Vagina (tissue), 2 donors: ENCODE measurements at regions not wholly inside any gene's neighbourhood (a gene's known extent, or its start where the extent isn't known, plus 50 kb on each side); places are given as distances from the start of the nearest gene placed in this dataset.

ENCODE experiments used
- DNase-seq, 2 donors: peaks; one replicate each; pipeline ENCODE4 v3.0.0-alpha.2; 2017; ENCODE audit errors: extremely low spot score in 2 of 2
- H3K27ac ChIP-seq: fragments of 200-600 bp; sonication (generic); one replicate; pipeline ENCODE4 v1.5.1; 2019
- H3K27me3 ChIP-seq: fragments of 200-600 bp; sonication (generic); one replicate; pipeline ENCODE4 v1.5.1; 2019
- H3K36me3 ChIP-seq, 2 donors: fragments of 200-600 bp; sonication (generic); one replicate each; pipeline ENCODE4 v1.5.1; 2017 to 2019
- H3K4me1 ChIP-seq: fragments of 200-600 bp; sonication (generic); one replicate; pipeline ENCODE4 v1.5.1; 2019
- H3K4me3 ChIP-seq, 2 donors: fragments of 200-600 bp; sonication (generic); 1 replicate in 1 of 2; 2 replicates in 1 of 2; pipeline ENCODE4 v1.5.1; 2016 to 2019
- H3K9me3 ChIP-seq: fragments of 200-600 bp; sonication (generic); one replicate; pipeline ENCODE4 v1.5.1; 2019
- POLR2A ChIP-seq, 2 donors: fragments of 450-650 bp; IDR thresholded peaks; one replicate each; pipeline ENCODE4 v1.6.1; 2017; ENCODE audit warnings: antibody characterized with exemption in 2 of 2, mild to moderate bottlenecking in 2 of 2, moderate library complexity in 2 of 2
- POLR2AphosphoS5 ChIP-seq, 2 donors: sonication (generic); formaldehyde crosslinking; IDR thresholded peaks; one replicate each; pipeline ENCODE4 v1.9.0; 2017; ENCODE audit warnings: antibody characterized with exemption in 2 of 2, mild to moderate bottlenecking in 2 of 2, low read depth in 1 of 2; ENCODE audit not compliant: insufficient read depth in 1 of 2
- intact Hi-C: fragments of 100-400 bp; cut with DNase I; formaldehyde crosslinking; loops from one replicate; pipeline ENCODE4 v1.15.1; 2023
- TF ChIP-seq, protein P1 (sequence below), 3 experiments: fragments of 450-650 bp in 2 of 3; fragments of 200-600 bp in 1 of 3; sonication (generic) in 1 of 3; IDR thresholded peaks; one replicate each; pipeline ENCODE4 v1.5.1; 2017 to 2019; ENCODE audit warnings: antibody characterized with exemption in 3 of 3, mild to moderate bottlenecking in 2 of 3, moderate library complexity in 2 of 3

DNA sequence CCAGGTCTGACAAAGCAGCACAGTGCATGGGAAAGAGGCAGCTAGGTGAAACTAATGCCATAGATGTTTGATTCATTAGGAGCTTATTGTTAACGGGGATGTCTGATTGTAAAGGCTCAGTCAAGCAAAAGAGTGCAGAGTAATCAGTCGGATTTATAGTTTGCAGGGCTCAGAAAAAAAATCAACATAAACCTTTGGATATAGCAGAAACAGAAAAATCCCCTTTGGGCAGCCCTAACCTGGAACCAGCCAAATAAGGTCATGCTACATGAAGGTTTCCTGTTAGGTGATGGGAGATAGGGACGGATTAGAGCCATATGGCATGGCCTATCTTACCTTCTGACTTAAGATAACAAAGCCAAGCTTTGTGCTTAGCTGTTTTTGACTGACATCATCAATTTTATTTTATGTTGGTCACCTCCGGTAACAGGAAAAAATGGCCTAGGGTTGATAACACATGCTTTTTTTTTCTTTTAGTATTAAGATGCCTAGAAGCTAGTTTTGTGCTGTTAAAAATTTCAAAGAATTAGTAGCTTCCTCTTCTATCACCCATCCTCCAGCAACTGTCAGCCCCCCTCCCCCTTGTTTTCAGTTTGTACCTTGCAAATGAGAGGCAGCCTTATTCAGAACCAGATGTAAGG, 60.7 kb upstream of the ZEB2 start:
- no peaks in the 10 kb centered on the region for H3K9me3 ChIP-seq
- intact Hi-C loops, result no loop called here
- no peaks in the 10 kb centered on the region for H3K27me3 ChIP-seq
- H3K27ac ChIP-seq, result no peak overlapping the region
- no peak for TF ChIP-seq POLR2AphosphoS5 (IDR thresholded peaks at IDR 0.05; ENCODE audit: insufficient read depth in 1 of 2, low read depth in 1 of 2)
- no peak for TF ChIP-seq POLR2A (IDR thresholded peaks at IDR 0.05)
- TF ChIP-seq, protein P1, sequence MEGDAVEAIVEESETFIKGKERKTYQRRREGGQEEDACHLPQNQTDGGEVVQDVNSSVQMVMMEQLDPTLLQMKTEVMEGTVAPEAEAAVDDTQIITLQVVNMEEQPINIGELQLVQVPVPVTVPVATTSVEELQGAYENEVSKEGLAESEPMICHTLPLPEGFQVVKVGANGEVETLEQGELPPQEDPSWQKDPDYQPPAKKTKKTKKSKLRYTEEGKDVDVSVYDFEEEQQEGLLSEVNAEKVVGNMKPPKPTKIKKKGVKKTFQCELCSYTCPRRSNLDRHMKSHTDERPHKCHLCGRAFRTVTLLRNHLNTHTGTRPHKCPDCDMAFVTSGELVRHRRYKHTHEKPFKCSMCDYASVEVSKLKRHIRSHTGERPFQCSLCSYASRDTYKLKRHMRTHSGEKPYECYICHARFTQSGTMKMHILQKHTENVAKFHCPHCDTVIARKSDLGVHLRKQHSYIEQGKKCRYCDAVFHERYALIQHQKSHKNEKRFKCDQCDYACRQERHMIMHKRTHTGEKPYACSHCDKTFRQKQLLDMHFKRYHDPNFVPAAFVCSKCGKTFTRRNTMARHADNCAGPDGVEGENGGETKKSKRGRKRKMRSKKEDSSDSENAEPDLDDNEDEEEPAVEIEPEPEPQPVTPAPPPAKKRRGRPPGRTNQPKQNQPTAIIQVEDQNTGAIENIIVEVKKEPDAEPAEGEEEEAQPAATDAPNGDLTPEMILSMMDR (IDR thresholded peaks at IDR 0.05), result no peak
- no peak overlapping the region for H3K4me3 ChIP-seq
- no peaks in the 10 kb centered on the region for H3K4me1 ChIP-seq
- no peaks in the 10 kb centered on the region for H3K36me3 ChIP-seq
- no peak for DNase-seq

DNA sequence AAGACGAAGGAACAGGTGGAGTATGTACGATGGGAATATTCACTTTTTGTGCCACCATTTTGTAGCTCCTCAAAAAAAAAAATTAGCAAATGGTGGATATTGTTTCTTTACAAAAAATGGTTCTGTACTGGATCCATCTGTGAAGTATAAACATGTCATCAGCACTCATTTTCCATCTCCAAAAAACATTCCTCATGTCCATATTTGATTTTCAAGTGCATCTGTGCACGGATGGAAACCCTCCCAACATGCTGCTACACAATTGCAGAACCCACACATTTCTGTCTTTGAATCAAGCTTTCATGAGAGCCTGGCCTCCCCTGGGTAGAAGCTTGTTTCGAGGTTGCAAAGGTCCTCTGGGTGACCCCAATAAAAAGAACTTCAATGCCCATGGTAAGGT, 59.6 kb upstream of the ZEB2 start:
- Histone ChIP-seq H3K9me3 (no peaks in the 10 kb centered on the region), H3K27me3 (no peaks in the 10 kb centered on the region), H3K4me1 (no peaks in the 10 kb centered on the region), H3K4me3 (no peak overlapping the region), H3K36me3 (no peaks in the 10 kb centered on the region), H3K27ac (no peak overlapping the region)
- TF ChIP-seq POLR2AphosphoS5 (IDR thresholded peaks at IDR 0.05; ENCODE audit: insufficient read depth in 1 of 2, low read depth in 1 of 2), result no peak
- TF ChIP-seq, protein P1 (IDR thresholded peaks at IDR 0.05), result no peak
- no peak for TF ChIP-seq POLR2A (IDR thresholded peaks at IDR 0.05)
- DNase-seq, result no peak
- intact Hi-C loops, result no loop called here

DNA sequence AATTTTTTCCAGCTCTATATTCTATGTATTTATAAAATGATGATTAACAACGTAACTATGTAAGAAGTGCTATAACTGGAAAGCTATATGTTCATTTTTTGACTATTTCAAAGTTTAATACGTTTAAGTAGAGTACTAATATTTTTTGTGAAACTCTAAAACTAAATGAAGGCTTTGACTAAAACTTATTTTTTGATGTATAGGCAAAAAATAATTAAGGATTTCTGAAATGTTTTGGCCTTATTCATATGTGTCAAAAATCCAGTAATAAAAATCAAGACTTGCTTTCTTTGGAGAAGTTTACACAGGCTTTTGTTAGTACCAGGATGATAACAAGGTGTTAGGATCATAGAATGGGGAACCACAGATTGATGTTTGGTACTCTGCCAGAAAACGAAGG, 58.2 kb upstream of the ZEB2 start:
- no peak overlapping the region for H3K4me3 ChIP-seq
- DNase-seq, result no peak
- no peaks in the 10 kb centered on the region for H3K27me3 ChIP-seq
- intact Hi-C loops, result no loop called here
- H3K4me1 ChIP-seq, result no peaks in the 10 kb centered on the region
- no peaks in the 10 kb centered on the region for H3K9me3 ChIP-seq
- no peak overlapping the region for H3K27ac ChIP-seq
- no peaks in the 10 kb centered on the region for H3K36me3 ChIP-seq
- TF ChIP-seq POLR2A (IDR thresholded peaks at IDR 0.05), result no peak
- TF ChIP-seq POLR2AphosphoS5 (IDR thresholded peaks at IDR 0.05; ENCODE audit: insufficient read depth in 1 of 2, low read depth in 1 of 2), result no peak
- TF ChIP-seq, protein P1 (IDR thresholded peaks at IDR 0.05), result no peak

DNA sequence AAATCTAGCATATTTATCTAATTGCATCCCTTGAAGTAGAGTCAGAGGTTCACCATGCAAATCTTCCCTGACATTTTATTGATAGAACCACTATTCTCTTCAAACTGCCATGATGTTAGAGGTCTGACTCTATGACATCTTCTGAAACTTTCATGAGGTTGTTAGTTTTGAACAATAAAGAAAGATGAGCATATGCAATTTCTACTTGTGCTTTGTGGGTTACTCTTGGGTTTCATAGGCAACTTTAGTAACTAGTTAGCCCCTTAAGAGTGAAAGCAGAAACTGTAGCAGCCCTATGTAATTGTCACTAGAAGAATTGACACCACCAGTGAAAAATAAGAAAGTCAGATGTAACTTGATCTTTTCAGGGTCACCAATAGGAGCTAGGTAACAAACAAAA, 53.1 kb upstream of the ZEB2 start:
- Histone ChIP-seq H3K36me3 (no peaks in the 10 kb centered on the region), H3K4me1 (no peaks in the 10 kb centered on the region), H3K27me3 (no peaks in the 10 kb centered on the region), H3K9me3 (no peaks in the 10 kb centered on the region), H3K27ac (no peak overlapping the region), H3K4me3 (no peak overlapping the region)
- no peak for DNase-seq
- TF ChIP-seq POLR2AphosphoS5 (IDR thresholded peaks at IDR 0.05; ENCODE audit: insufficient read depth in 1 of 2, low read depth in 1 of 2) (no peak), POLR2A (IDR thresholded peaks at IDR 0.05) (no peak)
- TF ChIP-seq, protein P1 (IDR thresholded peaks at IDR 0.05), result no peak
- intact Hi-C loops, result no loop called here

DNA sequence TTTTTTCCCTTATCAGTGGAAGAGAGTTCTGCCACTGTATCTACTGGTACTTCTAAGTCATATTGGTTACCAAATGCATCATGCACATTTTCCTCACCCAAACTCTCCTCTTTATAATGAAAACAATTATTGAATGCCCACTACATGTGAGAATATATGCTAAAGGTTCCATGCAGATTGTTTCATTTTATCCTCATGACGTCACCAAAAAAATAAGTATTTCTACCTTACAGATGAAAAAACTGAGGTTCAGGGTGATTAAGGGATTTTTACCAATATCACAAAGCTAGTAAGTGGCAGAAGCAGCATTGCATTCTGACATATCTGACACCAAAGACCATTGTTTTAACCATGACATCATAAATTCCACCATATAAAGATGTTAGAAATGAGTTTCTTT, 51.9 kb upstream of the ZEB2 start:
- H3K9me3 ChIP-seq, result no peaks in the 10 kb centered on the region
- no peak for DNase-seq
- no peaks in the 10 kb centered on the region for H3K27me3 ChIP-seq
- intact Hi-C loops, result no loop called here
- no peaks in the 10 kb centered on the region for H3K36me3 ChIP-seq
- no peak overlapping the region for H3K4me3 ChIP-seq
- H3K4me1 ChIP-seq, result no peaks in the 10 kb centered on the region
- no peak overlapping the region for H3K27ac ChIP-seq
- TF ChIP-seq POLR2AphosphoS5 (IDR thresholded peaks at IDR 0.05; ENCODE audit: insufficient read depth in 1 of 2, low read depth in 1 of 2) (no peak), POLR2A (IDR thresholded peaks at IDR 0.05) (no peak)
- TF ChIP-seq, protein P1 (IDR thresholded peaks at IDR 0.05), result no peak
